DOHH2 (cell line): ENCODE measurements at regions not wholly inside any gene's neighbourhood (a gene's known extent, or its start where the extent isn't known, plus 50 kb on each side); places are given as distances from the start of the nearest gene placed in this dataset.

Experiments used
- H3F3A ChIP-seq: fragments of 200-600 bp; sonication (generic), shearing (Covaris generic); 2 replicates; pipeline ENCODE4 v1.6.0; 2016; ENCODE audit warnings: antibody characterized with exemption, mild to moderate bottlenecking; ENCODE audit not compliant: control insufficient read depth, insufficient read depth
- H3K27ac ChIP-seq: fragments of 200-600 bp; sonication (generic); 2 replicates; pipeline ENCODE4 v1.5.1; 2014; ENCODE audit warnings: low read depth, mild to moderate bottlenecking, low read length, moderate library complexity
- H3K27me3 ChIP-seq: fragments of 200-600 bp; sonication (generic); 2 replicates; pipeline ENCODE4 v1.6.1; 2014; ENCODE audit warnings: mild to moderate bottlenecking, low read length, mixed read lengths; ENCODE audit not compliant: control insufficient read depth
- H3K36me3 ChIP-seq: fragments of 200-600 bp; sonication (generic); 2 replicates; pipeline ENCODE4 v1.6.1; 2014; ENCODE audit warnings: mild to moderate bottlenecking, low read length, moderate library complexity, mixed read lengths; ENCODE audit not compliant: control insufficient read depth
- H3K4me1 ChIP-seq: fragments of 200-600 bp; sonication (generic); 2 replicates; pipeline ENCODE4 v1.6.1; 2014; ENCODE audit warnings: mild to moderate bottlenecking, low read length, mixed read lengths; ENCODE audit not compliant: control insufficient read depth
- H3K4me2 ChIP-seq: fragments of 200-600 bp; sonication (generic); 2 replicates; pipeline ENCODE4 v1.6.0; 2014; ENCODE audit warnings: mild to moderate bottlenecking, low read length, moderate library complexity
- H3K4me3 ChIP-seq: fragments of 200-600 bp; sonication (generic); 2 replicates; pipeline ENCODE4 v1.5.1; 2014; ENCODE audit warnings: mild to moderate bottlenecking, low read length, mixed read lengths
- H3K79me2 ChIP-seq: fragments of 200-600 bp; sonication (generic); 2 replicates; pipeline ENCODE4 v1.6.1; 2014; ENCODE audit warnings: mild to moderate bottlenecking, low read length, mixed read lengths; ENCODE audit not compliant: control insufficient read depth
- H3K9me2 ChIP-seq: fragments of 200-600 bp; sonication (generic); replicated peaks from 2 replicates; pipeline ENCODE4 v1.6.1; 2014; ENCODE audit warnings: mild to moderate bottlenecking, low read length, mixed read lengths; ENCODE audit not compliant: control insufficient read depth
- H3K9me3 ChIP-seq: fragments of 200-600 bp; sonication (generic); 2 replicates; pipeline ENCODE4 v1.6.1; 2014; ENCODE audit warnings: antibody characterized with exemption, low read length, mixed read lengths; ENCODE audit not compliant: control insufficient read depth, insufficient read depth
- H4K20me1 ChIP-seq: fragments of 200-600 bp; sonication (generic); 2 replicates; pipeline ENCODE4 v1.6.0; 2014; ENCODE audit warnings: low read depth, mild to moderate bottlenecking, antibody characterized with exemption, low read length, moderate library complexity; ENCODE audit not compliant: control insufficient read depth, insufficient read depth
- EZH2phosphoT487 ChIP-seq: fragments of 200-600 bp; sonication (generic); IDR thresholded peaks from 2 replicates; pipeline ENCODE4 v1.6.1; 2017; ENCODE audit warnings: borderline replicate concordance, mild to moderate bottlenecking, antibody characterized with exemption, low read length, moderate library complexity, mixed read lengths
- TF ChIP-seq, protein P1 (sequence below): fragments of 200-600 bp; sonication (generic); IDR thresholded peaks from one replicate; pipeline ENCODE4 v1.5.1; 2014; ENCODE audit warnings: antibody characterized with exemption, mild to moderate bottlenecking, low read depth, low read length; ENCODE audit not compliant: poor library complexity, severe bottlenecking

DNA sequence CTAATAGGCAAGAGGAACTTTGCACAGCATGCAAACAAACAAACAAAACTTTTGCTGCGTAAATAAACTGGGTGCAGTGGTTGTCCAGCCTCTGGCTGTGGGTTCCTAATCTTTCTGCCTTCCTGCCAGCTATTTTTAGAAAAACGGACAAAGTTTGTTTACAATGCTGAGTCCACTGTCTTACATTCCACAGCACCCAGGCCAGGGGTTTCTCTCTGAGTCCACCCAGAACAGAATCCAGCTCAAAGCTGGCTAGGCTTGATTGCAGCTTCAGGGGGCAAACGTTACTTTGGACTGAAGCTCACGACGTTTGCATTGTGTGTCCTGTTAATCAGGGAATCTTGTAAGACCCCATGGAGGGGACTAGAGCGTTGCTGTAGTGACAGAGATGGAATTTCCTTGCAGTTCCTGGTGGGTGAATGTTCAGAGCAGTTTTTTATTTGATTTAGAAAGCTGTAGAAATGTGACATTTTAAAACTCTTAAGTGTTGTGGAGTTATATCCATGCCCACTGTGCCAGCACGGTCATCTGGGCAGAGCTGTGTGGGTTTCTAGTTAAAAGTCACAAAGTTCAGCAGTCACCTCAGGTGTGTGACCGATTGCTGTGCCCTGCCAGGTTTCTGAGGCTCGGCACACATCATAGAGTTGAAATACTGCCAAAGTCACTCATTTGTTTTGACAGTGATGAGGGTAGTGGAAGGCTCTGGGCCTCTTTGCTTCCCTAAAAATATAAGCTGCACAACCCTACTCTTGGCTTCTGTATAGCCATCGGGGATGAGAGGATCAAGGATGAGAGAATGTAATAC, 247.0 kb downstream of the STK31 start:
- Histone ChIP-seq H3K9me3 (no peaks in the 10 kb centered on the region), H3K9me2 (no peaks in the 10 kb centered on the region; the same call in 1 of the 2 replicates), H3K27me3 (no peaks in the 10 kb centered on the region), H3K4me3 (no peak overlapping the region), H3K27ac (no peak overlapping the region), H3K4me1 (no peaks in the 10 kb centered on the region), H3K4me2 (no peak overlapping the region), H3F3A (no peaks in the 10 kb centered on the region), H4K20me1 (no peaks in the 10 kb centered on the region), H3K79me2 (no peaks in the 10 kb centered on the region), H3K36me3 (no peaks in the 10 kb centered on the region)
- TF ChIP-seq EZH2phosphoT487, result no peak
- TF ChIP-seq, protein P1, sequence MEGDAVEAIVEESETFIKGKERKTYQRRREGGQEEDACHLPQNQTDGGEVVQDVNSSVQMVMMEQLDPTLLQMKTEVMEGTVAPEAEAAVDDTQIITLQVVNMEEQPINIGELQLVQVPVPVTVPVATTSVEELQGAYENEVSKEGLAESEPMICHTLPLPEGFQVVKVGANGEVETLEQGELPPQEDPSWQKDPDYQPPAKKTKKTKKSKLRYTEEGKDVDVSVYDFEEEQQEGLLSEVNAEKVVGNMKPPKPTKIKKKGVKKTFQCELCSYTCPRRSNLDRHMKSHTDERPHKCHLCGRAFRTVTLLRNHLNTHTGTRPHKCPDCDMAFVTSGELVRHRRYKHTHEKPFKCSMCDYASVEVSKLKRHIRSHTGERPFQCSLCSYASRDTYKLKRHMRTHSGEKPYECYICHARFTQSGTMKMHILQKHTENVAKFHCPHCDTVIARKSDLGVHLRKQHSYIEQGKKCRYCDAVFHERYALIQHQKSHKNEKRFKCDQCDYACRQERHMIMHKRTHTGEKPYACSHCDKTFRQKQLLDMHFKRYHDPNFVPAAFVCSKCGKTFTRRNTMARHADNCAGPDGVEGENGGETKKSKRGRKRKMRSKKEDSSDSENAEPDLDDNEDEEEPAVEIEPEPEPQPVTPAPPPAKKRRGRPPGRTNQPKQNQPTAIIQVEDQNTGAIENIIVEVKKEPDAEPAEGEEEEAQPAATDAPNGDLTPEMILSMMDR, result no peak

DNA sequence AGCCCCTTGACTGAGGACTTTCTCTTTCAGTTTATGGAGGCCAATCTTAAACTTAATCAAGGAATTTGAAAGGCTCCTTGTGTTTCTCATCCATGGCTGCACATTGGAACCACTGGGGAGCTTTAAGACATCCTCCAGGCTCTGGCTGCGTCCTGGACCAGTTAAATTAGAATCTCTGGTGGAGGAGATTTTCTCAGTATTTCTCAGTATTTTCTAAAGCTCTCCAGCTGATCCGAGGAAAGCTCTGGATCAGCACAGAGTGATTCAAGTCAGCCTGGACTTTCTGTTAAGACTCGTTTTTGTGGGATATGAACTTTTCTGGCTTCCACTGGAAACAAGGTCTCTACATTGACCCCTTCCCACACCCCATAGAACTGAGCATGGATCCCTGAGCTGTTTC, 249.8 kb downstream of the STK31 start:
- no peaks in the 10 kb centered on the region for H3K9me3 ChIP-seq
- H3K4me2 ChIP-seq, result no peak overlapping the region
- H3K4me3 ChIP-seq, result no peak overlapping the region
- no peaks in the 10 kb centered on the region for H3F3A ChIP-seq
- H3K79me2 ChIP-seq, result no peaks in the 10 kb centered on the region
- no peaks in the 10 kb centered on the region for H3K9me2 ChIP-seq
- no peaks in the 10 kb centered on the region for H3K27me3 ChIP-seq
- H4K20me1 ChIP-seq, result no peaks in the 10 kb centered on the region
- TF ChIP-seq, protein P1, result no peak
- TF ChIP-seq EZH2phosphoT487, result no peak
- H3K36me3 ChIP-seq, result no peaks in the 10 kb centered on the region
- H3K4me1 ChIP-seq, result no peaks in the 10 kb centered on the region
- no peak overlapping the region for H3K27ac ChIP-seq

DNA sequence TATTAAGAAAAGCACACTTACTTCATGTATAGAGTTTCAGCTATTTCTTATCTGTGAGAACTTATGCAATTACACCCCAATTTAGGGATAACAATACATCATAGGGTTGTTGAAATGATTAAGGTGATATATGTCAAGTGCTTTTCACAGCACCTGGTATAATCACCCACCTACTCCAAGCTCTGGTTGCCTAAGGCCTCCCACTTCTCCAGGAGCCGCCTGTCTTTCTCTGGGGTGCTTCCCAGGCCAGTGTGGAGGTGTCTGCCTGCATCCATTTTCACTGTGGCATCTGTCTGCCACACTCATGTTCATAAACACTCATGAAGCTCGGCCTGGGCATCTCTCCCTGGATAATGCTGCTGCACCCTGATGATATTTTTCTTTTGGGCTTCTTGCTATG, 250.3 kb downstream of the STK31 start:
- no peak overlapping the region for H3K4me2 ChIP-seq
- H3K27ac ChIP-seq, result no peak overlapping the region
- H4K20me1 ChIP-seq, result no peaks in the 10 kb centered on the region
- H3K9me2 ChIP-seq, result no peaks in the 10 kb centered on the region
- TF ChIP-seq EZH2phosphoT487, result no peak
- TF ChIP-seq, protein P1, result no peak
- no peaks in the 10 kb centered on the region for H3K4me1 ChIP-seq
- H3K36me3 ChIP-seq, result no peaks in the 10 kb centered on the region
- no peaks in the 10 kb centered on the region for H3F3A ChIP-seq
- H3K4me3 ChIP-seq, result no peak overlapping the region
- no peaks in the 10 kb centered on the region for H3K27me3 ChIP-seq
- H3K79me2 ChIP-seq, result no peaks in the 10 kb centered on the region
- no peaks in the 10 kb centered on the region for H3K9me3 ChIP-seq
